ENCODE measurements at regions not wholly inside any gene's neighbourhood (a gene's known extent, or its start where the extent isn't known, plus 50 kb on each side); places are given as distances from the start of the nearest gene placed in this dataset.

GRCh38 chr7:23887660-23888059 is 177.6 kb downstream of the STK31 start:
- Mint-ChIP-seq H3K27me3 (peaks cover 0 to 2% of the 10 kb centered on the region in 2 donors), H3K27ac (no peak overlapping the region), H3K9me3 (peaks cover 0 to 8% (median 0%) of the 10 kb centered on the region in 5 donors), H3K4me1 (no peaks in the 10 kb centered on the region), H3K36me3 (no peaks in the 10 kb centered on the region), H3K4me3 (no peak overlapping the region)
- no peak overlapping the region for H3K4me3 ChIP-seq (ENCODE audit: low read length)
- H3K9me3 ChIP-seq (ENCODE audit: low read length): no peaks in the 10 kb centered on the region
- H3K27ac ChIP-seq (ENCODE audit: low read depth, low read length): no peak overlapping the region
- ChIA-PET CTCF (no interaction called here), POLR2A (interaction anchor here (0.7 kb wide), 1 partner anchor 1909 kb away, joined by 3 read pairs; no protein-coding TSS in a partner anchor)
- no peaks in the 10 kb centered on the region for H3K27me3 ChIP-seq (ENCODE audit: insufficient read depth, low read length, poor library complexity, severe bottlenecking)
- no peaks in the 10 kb centered on the region for H3K4me1 ChIP-seq (ENCODE audit: insufficient read depth, low read length)
- no peak for DNase-seq
- H3K36me3 ChIP-seq (ENCODE audit: insufficient read depth, low read length): no peaks in the 10 kb centered on the region

- Histone ChIP-seq H3K27me3 (ENCODE audit: insufficient read depth, low read length, poor library complexity, severe bottlenecking) (no peaks in the 10 kb centered on the region), H3K27ac (ENCODE audit: low read depth, low read length) (no peak overlapping the region), H3K4me3 (ENCODE audit: low read length) (no peak overlapping the region), H3K36me3 (ENCODE audit: insufficient read depth, low read length) (no peaks in the 10 kb centered on the region), H3K9me3 (ENCODE audit: low read length) (no peaks in the 10 kb centered on the region), H3K4me1 (ENCODE audit: insufficient read depth, low read length) (peaks cover 2% of the 10 kb centered on the region)
- no peaks in the 10 kb centered on the region for H3K36me3 Mint-ChIP-seq
- no peak overlapping the region for H3K27ac Mint-ChIP-seq
- H3K9me3 Mint-ChIP-seq: peaks cover 0 to 8% (median 0%) of the 10 kb centered on the region in 5 donors
- H3K27me3 Mint-ChIP-seq: peaks cover 0 to 2% of the 10 kb centered on the region in 2 donors
- H3K4me1 Mint-ChIP-seq: peaks cover 2 to 5% (median 3%) of the 10 kb centered on the region in 3 donors
- CTCF ChIA-PET: interaction anchor here (0.5 kb wide), 1 partner anchor 11 kb away, joined by 3 read pairs; no protein-coding TSS in a partner anchor
- POLR2A ChIA-PET: no interaction called here
- no peak overlapping the region for H3K4me3 Mint-ChIP-seq
- no peak for DNase-seq
Observed at GRCh38 chr7:23888958-23889357, 178.9 kb downstream of the STK31 start.

- H3K4me1 Mint-ChIP-seq: peaks cover 7 to 11% (median 9%) of the 10 kb centered on the region in 3 donors
- H3K4me3 Mint-ChIP-seq: no peak overlapping the region
- POLR2A ChIA-PET: no interaction called here
- peaks cover 0 to 2% of the 10 kb centered on the region in 2 donors for H3K27me3 Mint-ChIP-seq
- H3K27ac Mint-ChIP-seq: no peak overlapping the region
- Histone ChIP-seq H3K36me3 (ENCODE audit: insufficient read depth, low read length) (no peaks in the 10 kb centered on the region), H3K4me3 (ENCODE audit: low read length) (no peak overlapping the region), H3K27me3 (ENCODE audit: insufficient read depth, low read length, poor library complexity, severe bottlenecking) (no peaks in the 10 kb centered on the region), H3K4me1 (ENCODE audit: insufficient read depth, low read length) (peaks cover 8% of the 10 kb centered on the region), H3K27ac (ENCODE audit: low read depth, low read length) (no peak overlapping the region), H3K9me3 (ENCODE audit: low read length) (no peaks in the 10 kb centered on the region)
- CTCF ChIA-PET: interaction anchor here (0.5 kb wide), 1 partner anchor 11 kb away, joined by 3 read pairs; no protein-coding TSS in a partner anchor
- no peak for DNase-seq
- peaks cover 0 to 8% (median 0%) of the 10 kb centered on the region in 5 donors for H3K9me3 Mint-ChIP-seq
- no peaks in the 10 kb centered on the region for H3K36me3 Mint-ChIP-seq
Observed at GRCh38 chr7:23889566-23889965, 179.5 kb downstream of the STK31 start.

GRCh38 chr7:23892019-23892418 is 182.0 kb downstream of the STK31 start:
- peaks cover 4 to 9% of the 10 kb centered on the region in 2 donors for H3K27me3 Mint-ChIP-seq

GRCh38 chr7:23893176-23893941 is 183.3 kb downstream of the STK31 start:
- Mint-ChIP-seq H3K27ac (peak overlapping the region in 1 of 8 donors; percentile 31), H3K27me3 (peaks cover 6 to 9% of the 10 kb centered on the region in 2 donors), H3K9me3 (peaks cover 0 to 8% (median 0%) of the 10 kb centered on the region in 5 donors), H3K4me1 (peaks cover 19 to 27% (median 24%) of the 10 kb centered on the region in 3 donors), H3K36me3 (no peaks in the 10 kb centered on the region), H3K4me3 (no peak overlapping the region)
- H3K27ac ChIP-seq (ENCODE audit: low read depth, low read length): no peak overlapping the region
- ChIA-PET POLR2A (no interaction called here), CTCF (interaction anchor here (1.1 kb wide), 1 partner anchor 9 kb away, joined by 3 read pairs; no protein-coding TSS in a partner anchor)
- H3K9me3 ChIP-seq (ENCODE audit: low read length): no peaks in the 10 kb centered on the region
- peaks cover 3% of the 10 kb centered on the region for H3K27me3 ChIP-seq (ENCODE audit: insufficient read depth, low read length, poor library complexity, severe bottlenecking)
- H3K4me3 ChIP-seq (ENCODE audit: low read length): no peak overlapping the region
- peaks cover 19% of the 10 kb centered on the region for H3K4me1 ChIP-seq (ENCODE audit: insufficient read depth, low read length)
- no peak for DNase-seq
- no peaks in the 10 kb centered on the region for H3K36me3 ChIP-seq (ENCODE audit: insufficient read depth, low read length)

More at GRCh38 chr7:23892019-23892418, 182.0 kb downstream of the STK31 start:
- ChIA-PET POLR2A (no interaction called here), CTCF (no interaction called here)
- no peaks in the 10 kb centered on the region for H3K36me3 ChIP-seq (ENCODE audit: insufficient read depth, low read length)
- no peaks in the 10 kb centered on the region for H3K27me3 ChIP-seq (ENCODE audit: insufficient read depth, low read length, poor library complexity, severe bottlenecking)
- no peaks in the 10 kb centered on the region for H3K36me3 Mint-ChIP-seq
- no peak overlapping the region for H3K4me3 ChIP-seq (ENCODE audit: low read length)
- H3K4me1 ChIP-seq (ENCODE audit: insufficient read depth, low read length): peaks cover 19% of the 10 kb centered on the region
- H3K4me1 Mint-ChIP-seq: peaks cover 19 to 27% (median 24%) of the 10 kb centered on the region in 3 donors
- peaks cover 0 to 8% (median 0%) of the 10 kb centered on the region in 5 donors for H3K9me3 Mint-ChIP-seq
- no peak for DNase-seq
- peak overlapping the region in 2 of 8 donors; percentile 39 to 72 for H3K27ac Mint-ChIP-seq
- H3K9me3 ChIP-seq (ENCODE audit: low read length): no peaks in the 10 kb centered on the region
- H3K27ac ChIP-seq (ENCODE audit: low read depth, low read length): no peak overlapping the region
- H3K4me3 Mint-ChIP-seq: no peak overlapping the region

- ChIA-PET CTCF (interaction anchor here (1.1 kb wide), 1 partner anchor 10 kb away, joined by 3 read pairs; no protein-coding TSS in a partner anchor), POLR2A (no interaction called here)
- Mint-ChIP-seq H3K36me3 (no peaks in the 10 kb centered on the region), H3K4me3 (peak overlapping the region in 3 of 7 donors; percentile 23 to 47 (median 42)), H3K27ac (peak overlapping the region in 3 of 8 donors; percentile 17 to 62 (median 58)), H3K4me1 (peaks cover 19 to 27% (median 24%) of the 10 kb centered on the region in 3 donors), H3K9me3 (peaks cover 0 to 8% (median 0%) of the 10 kb centered on the region in 5 donors), H3K27me3 (peaks cover 6 to 9% of the 10 kb centered on the region in 2 donors)
- Histone ChIP-seq H3K27me3 (ENCODE audit: insufficient read depth, low read length, poor library complexity, severe bottlenecking) (peaks cover 3% of the 10 kb centered on the region), H3K4me3 (ENCODE audit: low read length) (no peak overlapping the region), H3K36me3 (ENCODE audit: insufficient read depth, low read length) (no peaks in the 10 kb centered on the region), H3K4me1 (ENCODE audit: insufficient read depth, low read length) (peaks cover 19% of the 10 kb centered on the region), H3K27ac (ENCODE audit: low read depth, low read length) (no peak overlapping the region), H3K9me3 (ENCODE audit: low read length) (no peaks in the 10 kb centered on the region)
- DNase-seq: peak in 2 of 5 donors; percentile 2 to 11
Observed at GRCh38 chr7:23893942-23894891, 184.2 kb downstream of the STK31 start.

- Mint-ChIP-seq H3K27ac (peak overlapping the region in 3 of 8 donors; percentile 17 to 83 (median 62)), H3K9me3 (peaks cover 0 to 2% (median 0%) of the 10 kb centered on the region in 5 donors), H3K4me1 (peaks cover 19 to 27% (median 24%) of the 10 kb centered on the region in 3 donors), H3K4me3 (peak overlapping the region in 4 of 7 donors; percentile 33 to 52 (median 44)), H3K36me3 (no peaks in the 10 kb centered on the region), H3K27me3 (peaks cover 4 to 9% of the 10 kb centered on the region in 2 donors)
- POLR2A ChIA-PET: no interaction called here
- DNase-seq: no peak
- peaks cover 19% of the 10 kb centered on the region for H3K4me1 ChIP-seq (ENCODE audit: insufficient read depth, low read length)
- no peak overlapping the region for H3K4me3 ChIP-seq (ENCODE audit: low read length)
- H3K27me3 ChIP-seq (ENCODE audit: insufficient read depth, low read length, poor library complexity, severe bottlenecking): peaks cover 3% of the 10 kb centered on the region
- no peak overlapping the region for H3K27ac ChIP-seq (ENCODE audit: low read depth, low read length)
- no peaks in the 10 kb centered on the region for H3K36me3 ChIP-seq (ENCODE audit: insufficient read depth, low read length)
- CTCF ChIA-PET: no interaction called here
- H3K9me3 ChIP-seq (ENCODE audit: low read length): no peaks in the 10 kb centered on the region
Observed at GRCh38 chr7:23894892-23895569, 185.0 kb downstream of the STK31 start.

Measured in CD8-positive, alpha-beta memory T cell (primary cell).